Activated T-cell treated with anti-CD3 and anti-CD28 coated beads, Interleukin-2, amount 50 U/mL, for 4 hours (primary cell): ENCODE measurements at regions not wholly inside any gene's neighbourhood (a gene's known extent, or its start where the extent isn't known, plus 50 kb on each side); places are given as distances from the start of the nearest gene placed in this dataset.
"Not testable (repeated sequence)": the region's sequence is repeated elsewhere in the genome, so short reads cannot be mapped to it uniquely, and the experiment has no call there.

Experiments used
- ATAC-seq, 2 donors: fragments of 200-7000 bp; cut with Tn5 transposase; one replicate each; pipeline ENCODE4 v1.10.0; 2021
- DNase-seq: peaks from one replicate; pipeline ENCODE4 v3.0.0-alpha.2; 2020
- H3K27me3 Mint-ChIP-seq: one replicate; pipeline ENCODE4 v1.8.0; 2021; ENCODE audit warnings: low read depth, mixed read lengths
- H3K36me3 Mint-ChIP-seq: one replicate; pipeline ENCODE4 v1.8.0; 2022; ENCODE audit warnings: mixed read lengths; ENCODE audit not compliant: insufficient read depth
- H3K4me1 Mint-ChIP-seq: one replicate; pipeline ENCODE4 v1.8.0; 2021; ENCODE audit warnings: low read depth, mixed read lengths
- H3K4me3 Mint-ChIP-seq: one replicate; pipeline ENCODE4 v1.8.0; 2021; ENCODE audit warnings: mild to moderate bottlenecking, moderate library complexity, mixed read lengths
- H3K9me3 Mint-ChIP-seq: one replicate; pipeline ENCODE4 v1.8.0; 2021; ENCODE audit warnings: mixed read lengths

DNA sequence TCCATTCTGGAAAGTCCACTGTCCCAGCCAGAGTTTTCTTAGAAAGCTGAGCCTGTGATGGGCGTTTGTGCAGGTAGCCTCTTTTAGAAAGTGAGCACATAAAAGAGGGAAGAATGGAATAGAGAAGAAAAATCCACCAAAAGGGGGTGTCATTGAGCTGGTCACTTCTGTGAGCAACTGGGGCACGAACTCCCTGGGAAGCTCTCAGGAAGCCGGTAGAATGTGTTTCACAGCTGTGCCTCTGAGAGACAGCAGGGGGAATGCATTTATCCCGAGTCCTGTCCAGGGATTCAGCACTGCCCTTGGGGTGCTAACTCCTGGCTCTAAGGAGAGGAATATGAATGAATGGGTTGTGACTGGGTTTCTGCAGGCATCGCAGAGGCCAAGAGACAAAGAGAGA is 73.8 kb upstream of the SPATA31A3 start:
- not testable (repeated sequence) for ATAC-seq, DNase-seq, H3K36me3 Mint-ChIP-seq, H3K27me3 Mint-ChIP-seq, H3K4me3 Mint-ChIP-seq, H3K9me3 Mint-ChIP-seq, H3K4me1 Mint-ChIP-seq

DNA sequence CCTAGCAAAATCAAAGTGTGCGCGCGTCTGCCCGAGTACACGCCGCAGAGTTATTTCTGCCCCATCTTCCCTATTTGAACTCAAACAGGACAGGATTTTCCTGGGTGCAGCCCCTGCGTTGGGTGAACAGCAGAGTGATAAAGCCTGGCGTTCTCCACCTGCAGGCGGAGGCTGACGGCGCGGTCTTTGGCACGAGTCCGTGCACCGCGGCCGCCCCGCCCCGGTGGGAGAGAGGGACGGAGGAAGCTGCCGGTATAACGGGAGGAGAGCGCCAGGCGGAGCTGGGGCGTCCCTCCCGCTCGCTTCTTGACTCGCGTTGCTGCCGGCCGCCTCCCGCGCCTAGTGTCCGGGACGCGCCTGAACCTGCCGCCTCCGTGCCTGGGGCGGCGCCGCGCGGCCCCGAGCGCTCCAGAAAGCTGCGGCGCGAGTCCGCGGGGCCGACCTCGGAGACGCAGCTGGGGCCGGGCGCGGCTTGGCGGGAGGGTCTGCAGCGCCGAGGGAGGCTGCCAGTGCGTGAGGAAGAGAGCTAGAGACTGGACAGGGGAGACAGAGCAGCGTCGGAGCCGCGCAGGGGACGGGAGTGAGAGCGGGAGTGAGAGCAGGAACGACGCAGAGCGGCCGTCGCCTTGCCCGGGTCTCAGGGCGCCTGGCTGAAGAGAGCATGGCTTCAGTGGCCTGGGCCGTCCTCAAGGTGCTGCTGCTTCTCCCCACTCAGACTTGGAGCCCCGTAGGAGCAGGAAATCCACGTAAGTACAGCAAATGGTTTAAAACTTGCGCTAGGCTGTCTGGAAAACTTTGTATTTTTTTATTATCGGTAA is 66.8 kb upstream of the SPATA31A3 start:
- not testable (repeated sequence) for DNase-seq, H3K27me3 Mint-ChIP-seq, H3K4me1 Mint-ChIP-seq, ATAC-seq, H3K4me3 Mint-ChIP-seq, H3K36me3 Mint-ChIP-seq, H3K9me3 Mint-ChIP-seq
